ENCODE measurements at regions not wholly inside any gene's neighbourhood (a gene's known extent, or its start where the extent isn't known, plus 50 kb on each side); places are given as distances from the start of the nearest gene placed in this dataset.
A peak's percentile ranks its signal among the peaks of the same experiment; 100 is the strongest.

- H3K27me3 ChIP-seq: no peaks in the 10 kb centered on the region
- H3K4me3 ChIP-seq: no peak overlapping the region
- no peak for DNase-seq (ENCODE audit: extremely low spot score in 2 of 2)
- no peaks in the 10 kb centered on the region for H3K4me1 ChIP-seq
- no peaks in the 10 kb centered on the region for H3K9me3 ChIP-seq
- no peaks in the 10 kb centered on the region for H3K36me3 ChIP-seq
- intact Hi-C loops (cut with DNase I): no loop called here
- no peak overlapping the region for H3K27ac ChIP-seq
- no peak for TF ChIP-seq POLR2A (IDR thresholded peaks at IDR 0.05)
- TF ChIP-seq POLR2AphosphoS5 (IDR thresholded peaks at IDR 0.05; ENCODE audit: insufficient read depth in 1 of 2, low read depth in 1 of 2): no peak
- no peak for TF ChIP-seq CTCF (IDR thresholded peaks at IDR 0.05)
These were observed 384.5 kb upstream of the HSF2 start for GRCh38 chr6:122014961-122015360.

GRCh38 chr6:122020588-122021264 lies 378.7 kb upstream of the HSF2 start:
- Histone ChIP-seq H3K27ac (no peak overlapping the region), H3K27me3 (no peaks in the 10 kb centered on the region), H3K36me3 (no peaks in the 10 kb centered on the region), H3K4me3 (no peak overlapping the region), H3K9me3 (no peaks in the 10 kb centered on the region), H3K4me1 (no peaks in the 10 kb centered on the region)
- intact Hi-C loops (cut with DNase I): no loop called here
- TF ChIP-seq CTCF (IDR thresholded peaks at IDR 0.05) (no peak), POLR2A (IDR thresholded peaks at IDR 0.05) (no peak), POLR2AphosphoS5 (IDR thresholded peaks at IDR 0.05; ENCODE audit: insufficient read depth in 1 of 2, low read depth in 1 of 2) (no peak)
- no peak for DNase-seq (ENCODE audit: extremely low spot score in 2 of 2)

GRCh38 chr6:122025104-122025503 lies 374.3 kb upstream of the HSF2 start:
- DNase-seq (ENCODE audit: extremely low spot score in 2 of 2): no peak
- Histone ChIP-seq H3K36me3 (no peaks in the 10 kb centered on the region), H3K27me3 (no peaks in the 10 kb centered on the region), H3K4me1 (no peaks in the 10 kb centered on the region), H3K9me3 (no peaks in the 10 kb centered on the region), H3K27ac (no peak overlapping the region), H3K4me3 (no peak overlapping the region)
- TF ChIP-seq POLR2A (IDR thresholded peaks at IDR 0.05) (no peak), POLR2AphosphoS5 (IDR thresholded peaks at IDR 0.05; ENCODE audit: insufficient read depth in 1 of 2, low read depth in 1 of 2) (peak in 1 of 2 donors; percentile 11), CTCF (IDR thresholded peaks at IDR 0.05) (no peak)
- intact Hi-C loops (cut with DNase I): no loop called here

GRCh38 chr6:122026582-122027369 lies 372.7 kb upstream of the HSF2 start:
- no peak overlapping the region for H3K27ac ChIP-seq
- H3K9me3 ChIP-seq: no peaks in the 10 kb centered on the region
- no peaks in the 10 kb centered on the region for H3K27me3 ChIP-seq
- TF ChIP-seq POLR2AphosphoS5 (IDR thresholded peaks at IDR 0.05; ENCODE audit: insufficient read depth in 1 of 2, low read depth in 1 of 2) (no peak), POLR2A (IDR thresholded peaks at IDR 0.05) (no peak), CTCF (IDR thresholded peaks at IDR 0.05) (no peak)
- no peaks in the 10 kb centered on the region for H3K4me1 ChIP-seq
- H3K36me3 ChIP-seq: no peaks in the 10 kb centered on the region
- intact Hi-C loops (cut with DNase I): no loop called here
- no peak overlapping the region for H3K4me3 ChIP-seq
- no peak for DNase-seq (ENCODE audit: extremely low spot score in 2 of 2)

Data from vagina (tissue), 2 donors.